GM19238 (cell line): ENCODE measurements at regions not wholly inside any gene's neighbourhood (a gene's known extent, or its start where the extent isn't known, plus 50 kb on each side); places are given as distances from the start of the nearest gene placed in this dataset.

Experiments used
- DNase-seq: peaks from one replicate; pipeline ENCODE4 v3.0.0; 2011; ENCODE audit warnings: low spot score; ENCODE audit not compliant: insufficient read length

DNA sequence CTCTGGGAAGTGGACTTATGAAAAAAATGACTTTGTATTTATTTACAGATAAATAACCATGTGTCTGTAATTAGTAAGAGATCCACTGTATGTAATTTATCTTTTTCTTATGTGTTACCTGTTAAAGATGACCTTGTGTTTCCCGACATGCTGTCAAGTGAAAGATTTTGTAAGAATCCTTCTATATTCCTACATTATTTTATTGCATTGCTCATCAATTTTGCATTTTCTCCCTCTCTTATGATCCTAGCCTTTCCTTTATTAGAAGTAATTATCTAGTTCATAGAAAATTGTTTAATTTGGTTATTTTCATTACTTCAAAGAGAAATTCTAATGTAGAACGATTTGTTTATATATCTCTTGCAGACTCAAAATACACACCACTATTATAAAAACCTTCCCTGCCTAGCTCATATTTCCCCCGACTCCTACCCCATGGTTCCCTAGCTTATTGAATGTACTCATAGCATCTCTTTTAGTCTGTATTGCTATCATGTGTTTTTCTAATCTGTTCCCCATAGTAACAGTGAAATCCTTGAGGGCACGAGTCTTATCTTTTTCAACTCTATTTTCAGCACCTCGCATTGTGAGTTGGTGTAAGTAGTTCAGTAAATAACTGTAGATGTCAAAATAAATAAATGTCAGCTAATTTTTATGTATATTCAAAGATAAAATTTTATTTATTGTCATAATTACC lies 774.4 kb downstream of the HDGFL1 start:
- no peak for DNase-seq

DNA sequence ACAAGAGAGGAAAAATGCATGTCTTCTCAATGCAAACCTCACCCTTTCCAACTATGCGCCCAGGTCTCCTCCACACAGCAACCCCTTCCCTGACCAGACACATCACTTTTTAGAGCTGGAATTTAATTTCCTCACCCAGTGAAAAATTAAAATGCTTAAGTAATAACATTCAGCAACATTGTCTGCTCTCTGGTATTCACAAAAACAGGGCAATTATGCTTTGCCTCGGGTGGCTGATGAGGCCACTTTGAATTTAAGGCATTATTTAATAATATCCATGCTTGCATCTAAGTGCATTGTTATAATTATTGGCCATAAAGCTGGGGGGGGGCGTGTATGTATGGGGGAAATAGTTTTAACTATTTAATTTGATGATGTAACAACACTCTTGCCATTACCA lies 777.8 kb upstream of the NRSN1 start:
- no peak for DNase-seq

DNA sequence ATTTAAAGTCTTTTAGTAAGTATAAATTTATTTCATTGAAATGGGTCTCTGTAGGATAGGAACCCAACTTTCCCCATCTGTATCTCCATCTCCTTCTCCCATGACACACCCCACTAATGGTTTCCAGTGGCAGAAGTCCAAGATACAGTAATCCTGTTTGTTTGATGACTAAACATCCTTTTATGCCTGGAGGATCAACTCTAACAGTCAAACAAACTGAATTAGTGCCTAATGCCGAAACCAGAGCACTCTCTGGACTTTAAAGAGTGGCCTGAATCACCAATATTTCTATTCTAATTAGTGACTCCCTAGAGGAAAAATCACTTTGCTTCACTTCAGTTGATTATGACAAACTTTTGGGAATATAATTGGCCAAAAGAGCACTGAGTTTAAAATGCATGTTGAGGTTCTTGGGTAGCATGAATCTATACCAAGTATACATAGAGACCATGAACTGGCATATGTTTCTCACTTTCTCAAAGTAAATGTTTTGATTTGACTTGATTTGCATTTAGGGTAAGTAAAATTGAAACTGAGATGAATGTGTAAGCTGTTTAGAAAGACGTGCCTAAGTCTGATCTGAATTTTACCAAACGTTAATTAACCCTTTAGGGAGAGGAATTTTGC lies 776.4 kb upstream of the NRSN1 start:
- DNase-seq: no peak

DNA sequence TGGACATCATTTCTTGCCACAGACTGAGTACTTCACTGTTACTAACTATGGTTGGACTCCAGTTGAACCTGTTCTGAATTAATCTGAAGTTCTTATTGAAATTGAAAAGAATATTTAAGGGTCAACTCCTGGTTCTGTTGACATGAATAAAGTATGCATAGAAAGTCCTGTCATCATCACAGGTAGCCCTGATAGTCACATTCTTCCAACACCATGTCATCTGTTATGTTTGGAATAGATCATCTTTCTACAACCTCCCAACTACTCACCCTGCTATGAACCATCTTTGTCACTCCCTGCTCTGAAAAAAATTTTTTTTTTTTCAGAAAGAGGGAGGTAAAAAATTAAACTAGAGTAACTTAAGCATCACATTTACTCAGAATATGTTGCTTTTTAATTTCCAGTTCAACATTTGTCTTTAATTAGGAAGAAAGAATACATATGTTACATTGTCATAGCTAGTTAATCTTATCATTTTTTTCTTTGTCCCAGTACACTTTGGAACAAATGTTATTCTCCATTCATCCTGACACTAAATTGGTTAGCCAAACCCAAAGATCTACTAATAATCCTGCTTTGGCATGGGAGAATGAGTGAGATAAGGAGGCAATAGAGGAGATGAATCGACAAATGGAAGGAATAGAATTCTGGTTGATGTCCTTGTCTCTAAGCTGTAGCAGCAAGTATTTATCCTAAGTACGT lies 775.1 kb upstream of the NRSN1 start:
- DNase-seq: no peak

DNA sequence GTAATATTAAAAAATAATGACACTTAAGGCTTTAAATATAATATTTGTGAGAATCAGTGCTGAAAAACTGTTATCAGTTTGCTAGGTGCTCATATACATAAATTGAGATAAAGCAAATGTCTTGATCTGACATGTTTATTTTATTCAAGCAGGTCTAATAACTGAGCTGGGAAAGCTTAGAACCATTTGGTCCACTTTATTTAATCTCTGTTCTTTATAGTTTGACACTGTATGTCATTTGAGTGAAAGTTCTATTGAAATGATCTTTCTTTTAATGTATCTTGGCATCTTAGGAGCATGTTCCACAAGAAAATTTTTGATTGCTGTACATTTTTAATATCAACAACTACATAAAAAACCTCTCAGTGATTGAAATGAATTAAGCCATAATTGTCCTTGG lies 772.0 kb upstream of the NRSN1 start:
- no peak for DNase-seq

DNA sequence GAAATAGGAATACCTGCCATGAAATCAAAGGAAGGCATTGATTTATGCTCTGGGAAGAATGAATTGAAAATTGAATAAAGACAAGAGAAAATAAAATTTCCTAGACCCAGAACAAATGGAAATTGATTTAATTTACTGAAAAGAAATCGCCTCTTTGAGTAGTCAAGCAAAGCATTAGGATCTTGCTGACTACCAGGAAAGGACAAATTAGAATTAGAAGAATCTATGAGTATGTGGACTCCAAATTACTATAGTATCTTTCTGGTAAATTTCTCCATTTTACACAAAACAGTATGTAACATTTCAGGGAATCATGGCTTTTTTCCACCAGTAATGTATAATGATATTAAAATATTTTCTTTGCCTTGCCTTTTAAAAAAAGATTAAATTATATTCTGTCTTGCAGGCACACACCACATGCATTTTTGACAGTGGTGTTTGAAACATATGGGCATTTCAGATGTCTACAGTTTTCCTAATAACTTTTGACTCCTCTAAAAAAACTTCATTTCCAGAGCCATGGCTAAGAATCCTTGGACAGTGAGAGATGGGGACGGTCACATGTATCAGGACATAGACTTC lies 768.7 kb upstream of the NRSN1 start:
- DNase-seq: no peak

DNA sequence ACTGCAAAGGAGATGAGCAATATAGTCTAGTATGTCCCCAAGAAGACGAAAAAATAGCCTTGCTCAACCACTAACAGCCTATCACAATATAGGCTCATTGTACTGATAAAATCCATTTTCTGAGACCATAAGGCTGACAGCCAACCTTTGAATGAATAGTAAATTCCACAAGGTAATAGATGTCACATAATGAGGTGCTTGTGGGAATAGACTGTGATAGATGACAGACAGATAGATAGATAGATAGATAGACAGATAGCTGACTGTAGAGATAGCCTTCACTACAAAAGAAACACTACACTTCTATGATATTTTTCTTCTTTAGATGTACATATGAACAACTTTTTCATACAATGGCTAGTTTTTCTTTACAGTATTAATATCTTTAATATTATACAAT lies 760.3 kb upstream of the NRSN1 start:
- DNase-seq: no peak

DNA sequence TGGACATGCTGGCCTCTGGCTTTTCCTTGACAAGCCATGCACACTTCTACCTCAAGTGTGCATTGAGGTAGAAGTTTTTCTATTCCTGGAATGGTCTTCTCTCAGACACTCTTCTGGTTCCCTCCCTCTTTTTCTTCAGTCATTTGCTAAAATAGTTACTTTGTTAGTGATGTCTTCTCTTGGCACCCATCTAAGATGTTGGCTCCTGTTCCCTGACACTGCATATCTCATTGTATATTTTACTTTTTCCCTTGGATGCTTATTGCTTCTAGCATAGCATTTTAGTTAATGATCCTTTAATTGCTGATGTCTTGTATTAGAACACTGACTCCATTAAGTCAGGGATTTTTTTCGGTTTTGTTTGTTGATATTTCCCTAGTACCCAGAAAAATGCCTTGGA lies 758.7 kb upstream of the NRSN1 start:
- no peak for DNase-seq

DNA sequence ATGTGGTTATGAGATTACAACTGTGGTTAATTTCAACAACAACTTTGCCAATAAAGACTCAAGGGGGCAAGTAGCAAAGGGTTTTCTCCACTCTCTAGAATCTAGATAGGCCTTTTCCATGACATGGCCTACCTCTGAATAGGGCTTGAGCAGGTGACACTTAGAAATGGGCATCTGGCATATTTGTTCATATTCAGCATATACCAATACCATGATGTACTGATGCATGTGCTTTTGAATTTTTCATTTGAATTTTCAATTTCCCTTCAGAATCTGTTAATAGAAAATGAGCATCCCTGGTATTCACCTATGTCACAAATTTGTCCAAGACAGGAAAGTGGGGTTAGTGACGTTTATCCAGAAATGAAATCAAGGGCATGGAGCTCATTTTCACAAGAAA lies 757.5 kb upstream of the NRSN1 start:
- no peak for DNase-seq

DNA sequence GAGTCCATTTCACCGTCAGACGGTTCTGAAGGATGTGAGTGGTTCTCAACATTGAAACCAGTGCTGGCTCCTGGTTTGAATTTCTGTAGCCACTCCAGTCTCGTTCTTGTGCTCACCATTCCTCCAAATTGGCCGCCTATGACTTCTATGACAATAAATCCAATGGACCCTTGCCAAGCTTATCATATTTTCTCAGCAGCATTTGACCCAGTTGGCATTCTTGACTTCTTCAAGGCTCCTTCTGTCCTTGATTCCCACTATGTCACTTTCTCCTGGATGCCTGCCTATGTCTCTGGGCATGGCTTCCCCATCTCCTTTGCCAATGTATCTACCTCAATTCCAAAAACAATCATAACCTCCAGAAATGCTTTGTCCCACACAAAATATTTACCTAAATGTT lies 756.0 kb upstream of the NRSN1 start:
- DNase-seq: no peak

DNA sequence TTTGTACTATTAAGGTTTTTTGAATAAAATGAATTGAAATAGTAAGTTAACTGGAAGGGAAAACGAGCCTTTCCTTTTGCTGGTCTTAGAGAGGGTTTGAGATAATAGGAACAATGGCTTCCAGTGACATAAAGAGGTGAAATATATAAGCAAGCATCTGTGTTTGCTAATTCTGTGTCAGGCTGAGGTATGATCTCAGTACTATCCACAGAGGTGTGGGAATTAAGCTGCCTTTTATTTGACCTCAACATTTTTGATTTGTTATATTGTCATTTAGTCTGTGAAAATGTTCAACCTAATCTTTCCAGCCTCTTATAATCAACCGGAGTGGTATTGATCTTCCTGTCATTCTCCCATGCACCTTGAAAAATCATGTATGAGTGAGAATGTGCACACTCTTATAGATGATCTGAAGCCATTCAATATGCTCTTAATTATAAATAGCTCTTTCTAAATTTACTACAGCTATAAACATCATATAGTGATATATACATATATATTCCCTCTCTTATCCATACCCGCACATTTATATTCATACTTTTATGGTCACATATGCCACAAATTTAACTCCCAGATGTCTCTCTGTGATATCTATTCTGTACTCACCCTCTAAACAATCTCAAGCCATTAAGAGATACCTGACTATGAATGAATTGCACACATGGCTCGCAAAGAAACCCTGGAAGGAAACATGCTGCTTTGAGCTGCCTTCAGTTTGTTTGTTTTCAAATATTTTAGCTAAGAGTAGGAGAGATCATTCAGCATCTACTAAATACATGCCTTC lies 754.7 kb upstream of the NRSN1 start:
- no peak for DNase-seq

DNA sequence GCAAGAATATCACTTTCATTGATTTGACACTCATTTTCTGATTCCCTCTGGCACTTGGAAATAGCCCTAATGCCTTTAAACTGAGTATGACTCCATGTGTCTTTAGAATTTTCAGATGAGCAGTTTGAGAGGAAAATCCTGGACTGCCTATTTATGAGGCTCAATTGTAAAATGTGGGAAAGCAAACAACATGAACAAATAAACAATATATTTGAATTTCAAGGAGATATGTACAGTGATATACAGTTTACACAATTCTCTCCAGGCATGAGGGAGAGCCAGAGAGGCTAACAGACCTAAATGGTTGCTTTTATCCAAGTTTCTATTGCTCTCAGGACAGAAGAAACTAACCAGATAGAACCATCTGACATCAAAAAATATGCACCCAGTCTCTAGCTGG lies 748.2 kb upstream of the NRSN1 start:
- DNase-seq: no peak

DNA sequence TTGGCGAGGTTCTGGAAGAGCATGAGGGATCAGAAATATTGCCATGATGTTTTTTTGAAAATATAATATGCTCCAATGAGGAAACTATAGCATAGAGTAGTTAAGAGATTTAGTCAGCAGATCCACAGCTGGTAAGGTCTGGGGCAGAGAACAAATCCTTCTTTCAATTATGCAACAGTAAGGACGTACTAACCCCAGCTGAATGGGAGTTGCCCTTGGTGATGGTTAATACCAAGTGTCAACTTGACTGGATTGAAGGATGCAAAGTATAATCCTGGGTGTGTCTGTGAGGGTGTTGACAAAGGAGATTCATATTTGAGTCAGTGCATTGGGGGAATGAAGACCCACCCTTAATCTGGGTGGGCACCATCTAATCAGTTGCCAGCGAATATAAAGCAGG lies 745.5 kb upstream of the NRSN1 start:
- DNase-seq: no peak

DNA sequence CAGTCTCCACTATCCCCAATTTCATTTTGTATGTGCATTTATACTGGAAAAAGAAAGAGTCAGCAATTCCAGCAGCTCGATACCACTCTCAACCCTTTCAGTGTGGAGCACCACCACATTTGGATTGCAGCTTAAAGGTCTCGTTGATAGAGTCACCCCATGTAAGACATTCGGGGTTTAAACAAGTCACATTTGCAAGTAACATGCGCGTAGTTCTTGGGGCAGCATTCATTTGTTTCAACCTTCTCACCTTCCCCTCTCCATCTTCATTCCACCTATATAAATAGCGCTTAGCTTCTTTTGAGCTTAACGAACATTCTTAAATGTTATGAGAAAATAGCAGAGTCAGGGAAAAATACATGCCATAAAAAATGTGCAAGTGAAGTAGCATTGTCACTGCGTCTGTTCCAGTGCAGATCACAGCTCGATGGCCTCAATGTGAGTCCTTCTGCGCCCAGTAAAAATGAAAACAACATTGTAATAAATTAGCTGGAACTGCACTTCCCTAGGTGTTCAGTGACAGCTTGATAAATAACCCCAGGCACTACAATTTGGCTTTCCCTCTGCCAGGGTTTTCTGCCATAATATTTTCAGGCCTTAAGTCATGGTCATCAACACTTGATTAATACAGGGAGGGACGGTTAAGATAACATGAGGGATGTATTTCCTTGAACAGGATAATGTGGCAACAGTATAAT lies 737.8 kb upstream of the NRSN1 start:
- no peak for DNase-seq

DNA sequence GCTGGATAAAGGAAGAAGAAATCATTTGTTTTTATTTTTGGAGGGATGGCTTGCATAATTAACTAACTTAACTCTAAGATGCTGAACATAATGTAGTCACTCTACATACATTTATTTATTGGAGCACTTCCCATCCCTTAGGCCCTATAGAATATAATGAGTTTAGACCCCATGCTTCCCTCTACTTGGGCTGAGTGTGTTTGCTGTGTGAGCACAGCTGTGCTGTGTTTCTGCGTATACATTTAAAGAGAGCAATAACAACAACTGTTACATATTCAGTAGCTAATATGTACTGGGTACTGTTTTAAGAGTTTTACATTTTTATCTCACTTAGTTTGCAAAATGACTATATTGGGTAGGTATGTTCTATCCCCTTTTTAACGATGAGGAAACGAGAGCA lies 736.6 kb upstream of the NRSN1 start:
- DNase-seq: no peak

DNA sequence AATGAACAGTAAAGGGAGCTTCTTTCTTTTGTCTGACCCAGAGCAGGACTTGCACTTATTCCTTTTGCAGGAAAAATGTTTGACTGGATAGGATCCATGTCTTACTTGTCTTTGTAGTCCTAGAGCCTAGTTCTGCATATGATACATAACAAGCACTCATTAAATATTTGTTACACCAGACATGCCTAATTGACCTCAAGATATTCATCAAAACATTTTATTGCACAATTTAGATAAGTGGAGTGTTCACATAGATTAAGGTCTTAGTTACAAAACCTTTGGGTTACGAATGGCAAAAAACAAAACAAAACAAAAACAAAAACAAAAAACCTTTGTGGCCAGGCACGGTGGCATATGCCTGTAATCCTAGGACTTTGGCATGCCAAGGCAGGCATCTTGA lies 735.8 kb upstream of the NRSN1 start:
- DNase-seq: no peak

DNA sequence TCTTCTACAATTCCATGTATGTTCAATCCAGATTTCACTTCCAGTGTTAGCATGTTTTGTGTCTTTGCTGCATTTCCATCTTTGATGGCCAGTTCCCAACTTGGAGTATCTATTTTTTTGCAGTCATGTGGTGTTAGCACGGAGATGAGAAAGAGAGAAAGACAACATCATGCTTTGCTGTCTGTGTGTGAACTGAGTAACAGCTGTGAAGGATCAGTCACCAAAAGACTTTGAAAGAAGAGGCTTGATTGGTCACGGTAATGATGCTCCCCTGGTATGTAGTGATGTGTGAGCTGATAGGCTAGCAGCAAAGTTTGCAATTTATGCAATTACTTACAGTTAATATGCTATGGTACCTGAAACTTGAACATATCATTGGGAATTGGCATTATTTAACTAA lies 731.3 kb upstream of the NRSN1 start:
- DNase-seq: no peak

DNA sequence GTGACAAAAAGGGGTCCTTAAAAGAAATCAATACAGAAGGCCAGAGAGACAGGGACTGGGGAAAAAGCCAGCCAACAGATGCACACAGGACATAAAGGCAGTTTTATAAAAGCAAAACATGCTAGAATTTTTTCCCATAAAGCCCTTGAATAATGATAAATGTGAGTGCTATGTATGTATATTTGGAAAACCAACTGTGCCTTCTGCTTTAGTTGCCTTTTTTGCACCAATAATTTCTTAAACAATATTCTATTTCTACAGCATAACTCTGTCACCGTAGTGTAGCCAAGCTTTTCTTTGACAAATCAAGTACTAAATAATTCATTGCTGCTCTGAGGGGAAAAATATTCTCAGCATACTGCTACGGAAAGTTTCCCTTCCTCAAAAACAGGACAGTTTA lies 730.6 kb upstream of the NRSN1 start:
- DNase-seq: no peak

DNA sequence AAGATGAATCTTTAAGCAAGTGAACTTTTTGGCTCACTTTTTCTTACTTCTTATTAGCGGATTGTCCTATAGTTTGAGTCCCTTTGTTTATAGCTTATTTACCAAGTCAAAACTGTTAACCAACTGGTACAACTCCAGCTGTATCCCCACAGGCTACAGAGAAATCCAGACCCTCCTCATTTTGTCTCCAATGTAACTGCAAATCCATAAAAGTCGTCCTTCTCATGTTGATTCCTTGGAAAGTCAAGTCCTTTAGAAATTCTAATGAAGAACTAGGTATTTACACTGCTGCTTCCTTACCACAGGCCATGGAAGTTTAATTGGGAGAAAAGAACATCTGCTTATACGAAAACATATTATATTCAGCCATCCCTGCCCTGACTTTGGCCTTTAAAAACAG lies 729.1 kb upstream of the NRSN1 start:
- DNase-seq: no peak

DNA sequence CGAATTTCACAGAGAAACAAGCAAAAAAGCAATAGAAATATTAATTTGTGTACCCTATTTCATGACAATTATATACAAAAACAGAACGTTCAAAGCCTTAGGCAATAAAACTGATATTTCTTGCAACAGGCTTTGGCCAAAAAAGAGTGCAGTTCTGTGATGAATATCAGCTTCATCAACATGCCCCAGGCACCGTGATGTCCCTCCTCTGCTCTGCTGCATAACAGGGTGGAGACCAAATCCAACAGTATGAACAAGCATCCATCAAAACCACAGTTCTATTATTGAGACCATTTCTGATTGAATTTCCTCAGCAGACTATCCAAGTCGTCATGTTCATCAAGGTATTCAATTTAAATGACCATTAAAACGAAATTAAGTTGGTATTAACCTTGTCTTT lies 722.6 kb upstream of the NRSN1 start:
- DNase-seq: no peak

DNA sequence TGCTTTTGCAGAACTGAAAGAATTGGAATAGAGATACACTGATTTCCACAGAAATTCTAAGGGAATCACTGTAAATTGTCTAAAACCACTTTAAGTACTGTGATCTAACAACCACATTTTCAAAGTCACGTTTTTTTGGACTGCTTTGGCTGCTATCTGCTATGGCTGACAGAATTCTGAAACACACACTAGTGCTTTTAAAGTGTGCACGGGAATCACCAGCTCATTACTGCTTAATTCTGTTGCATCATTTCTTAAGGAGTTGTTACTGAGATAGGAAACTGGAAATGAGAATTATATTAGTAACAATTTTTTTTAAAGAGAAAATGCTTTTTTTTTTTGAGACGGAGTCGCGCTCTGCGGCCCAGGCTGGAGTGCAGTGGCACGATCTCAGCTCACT lies 716.5 kb upstream of the NRSN1 start:
- no peak for DNase-seq
